Endodermal cell (in vitro differentiated cells): ENCODE measurements at regions not wholly inside any gene's neighbourhood (a gene's known extent, or its start where the extent isn't known, plus 50 kb on each side); places are given as distances from the start of the nearest gene placed in this dataset.

ENCODE experiments used
- DNase-seq: peaks from one replicate; pipeline ENCODE4 v3.0.0-alpha.2; 2017
- H3K27ac ChIP-seq: 2 replicates; pipeline ENCODE4 v1.5.1; 2013; ENCODE audit warnings: mild to moderate bottlenecking, low read depth, low read length, moderate library complexity
- H3K27me3 ChIP-seq: 2 replicates; pipeline ENCODE4 v1.6.1; 2013; ENCODE audit warnings: mild to moderate bottlenecking, low read length, moderate library complexity; ENCODE audit not compliant: insufficient read depth, control insufficient read depth, poor library complexity, severe bottlenecking
- H3K36me3 ChIP-seq: 2 replicates; pipeline ENCODE4 v1.7.0; 2013; ENCODE audit warnings: mild to moderate bottlenecking, low read length, moderate library complexity; ENCODE audit not compliant: control insufficient read depth, insufficient read depth
- H3K4me1 ChIP-seq: one replicate; pipeline ENCODE4 v1.7.0; 2013; ENCODE audit warnings: low read length; ENCODE audit not compliant: control insufficient read depth, insufficient read depth
- H3K4me3 ChIP-seq: 2 replicates; pipeline ENCODE4 v1.5.1; 2013; ENCODE audit warnings: mild to moderate bottlenecking, low read length, moderate library complexity
- H3K9ac ChIP-seq: 2 replicates; pipeline ENCODE4 v1.6.1; 2013; ENCODE audit warnings: mild to moderate bottlenecking, low read length, moderate library complexity; ENCODE audit not compliant: poor library complexity, severe bottlenecking; ENCODE audit errors: extremely low read depth
- H3K9me3 ChIP-seq: 2 replicates; pipeline ENCODE4 v1.6.1; 2013; ENCODE audit warnings: mild to moderate bottlenecking, low read length, moderate library complexity; ENCODE audit not compliant: control insufficient read depth
- H3K27ac Mint-ChIP-seq: 2 replicates; pipeline ENCODE4 v1.8.0; 2020; ENCODE audit warnings: mixed read lengths
- H3K27me3 Mint-ChIP-seq: 2 replicates; pipeline ENCODE4 v1.8.0; 2021; ENCODE audit warnings: mild to moderate bottlenecking, mixed read lengths; ENCODE audit not compliant: insufficient read depth
- H3K36me3 Mint-ChIP-seq: 2 replicates; pipeline ENCODE4 v1.8.0; 2020; ENCODE audit warnings: low read depth, mixed read lengths
- H3K4me1 Mint-ChIP-seq: 2 replicates; pipeline ENCODE4 v1.8.0; 2020; ENCODE audit warnings: mixed read lengths
- H3K4me3 Mint-ChIP-seq: 2 replicates; pipeline ENCODE4 v1.8.0; 2020; ENCODE audit warnings: mild to moderate bottlenecking, moderate library complexity, mixed read lengths
- H3K9me3 Mint-ChIP-seq: 2 replicates; pipeline ENCODE4 v1.8.0; 2020; ENCODE audit warnings: mild to moderate bottlenecking, mixed read lengths
- CTCF ChIP-seq: fragments of 200-600 bp; sonication (generic); conservative IDR thresholded peaks from 2 replicates; pipeline ENCODE4 v1.5.0; 2021; ENCODE audit warnings: antibody characterized with exemption, mild to moderate bottlenecking
- WGBS, 2 experiments: methylation state at CpG; one replicate each; pipeline versions ENCODE4 v1.1.5 to v1.1.7; 2013; ENCODE audit warnings: missing lambda C conversion rate in 2 of 2, mixed read lengths in 1 of 2; ENCODE audit not compliant: insufficient coverage in 1 of 2, insufficient read length in 1 of 2; 5-methylcytosine and 5-hydroxymethylcytosine counted together

- Mint-ChIP-seq H3K27ac (no peak overlapping the region), H3K36me3 (no peaks in the 10 kb centered on the region)
- WGBS, 2 experiments: 97 to 100% methylated on average over 1 to 3 of the region's 3 CpGs
Measured at GRCh38 chr21:16248705-16249104, 518.9 kb downstream of the USP25 start.

GRCh38 chr21:16250273-16250672 is 520.5 kb downstream of the USP25 start:
- TF ChIP-seq CTCF: no peak
- no peaks in the 10 kb centered on the region for H3K9me3 Mint-ChIP-seq
- H3K4me3 Mint-ChIP-seq: no peak overlapping the region

More at GRCh38 chr21:16248705-16249104, 518.9 kb downstream of the USP25 start:
- no peak overlapping the region for H3K9ac ChIP-seq
- no peaks in the 10 kb centered on the region for H3K36me3 ChIP-seq
- no peak for DNase-seq
- no peak for TF ChIP-seq CTCF
- no peak overlapping the region for H3K27ac ChIP-seq
- peaks cover 6% of the 10 kb centered on the region for H3K9me3 ChIP-seq
- H3K4me3 ChIP-seq: no peak overlapping the region
- no peaks in the 10 kb centered on the region for H3K4me1 ChIP-seq
- Mint-ChIP-seq H3K4me1 (no peaks in the 10 kb centered on the region), H3K9me3 (no peaks in the 10 kb centered on the region), H3K4me3 (no peak overlapping the region), H3K27me3 (no peaks in the 10 kb centered on the region)
- no peaks in the 10 kb centered on the region for H3K27me3 ChIP-seq

GRCh38 chr21:16258844-16259611 is 529.2 kb downstream of the USP25 start:
- H3K9me3 Mint-ChIP-seq: no peaks in the 10 kb centered on the region
- no peak overlapping the region for H3K27ac ChIP-seq
- H3K9me3 ChIP-seq: no peaks in the 10 kb centered on the region
- DNase-seq: no peak
- no peak for TF ChIP-seq CTCF
- H3K4me1 ChIP-seq: peaks cover 10% of the 10 kb centered on the region
- H3K27me3 Mint-ChIP-seq: no peaks in the 10 kb centered on the region
- peak overlapping the region; percentile 24 for H3K27ac Mint-ChIP-seq
- no peak overlapping the region for H3K4me3 ChIP-seq
- no peaks in the 10 kb centered on the region for H3K27me3 ChIP-seq
- no peaks in the 10 kb centered on the region for H3K36me3 ChIP-seq
- H3K36me3 Mint-ChIP-seq: no peaks in the 10 kb centered on the region
- WGBS, 2 experiments: 75 to 85% methylated on average over 5 to 7 of the region's 7 CpGs
- H3K4me1 Mint-ChIP-seq: peaks cover 28% of the 10 kb centered on the region
- H3K9ac ChIP-seq: no peak overlapping the region
- no peak overlapping the region for H3K4me3 Mint-ChIP-seq

More at GRCh38 chr21:16250273-16250672, 520.5 kb downstream of the USP25 start:
- Histone ChIP-seq H3K36me3 (no peaks in the 10 kb centered on the region), H3K9ac (no peak overlapping the region), H3K9me3 (peaks cover 6% of the 10 kb centered on the region), H3K27me3 (no peaks in the 10 kb centered on the region), H3K4me1 (no peaks in the 10 kb centered on the region), H3K27ac (no peak overlapping the region), H3K4me3 (no peak overlapping the region)
- no peak for DNase-seq
- Mint-ChIP-seq H3K27me3 (no peaks in the 10 kb centered on the region), H3K27ac (no peak overlapping the region), H3K36me3 (no peaks in the 10 kb centered on the region), H3K4me1 (no peaks in the 10 kb centered on the region)
